Dendritic cell treated with granulocyte-macrophage colony-stimulating factor and Interleukin-4, amounts not matched to agents 40 ng/mL and 50 ng/mL, for 4 days (primary cell): ENCODE measurements at regions not wholly inside any gene's neighbourhood (a gene's known extent, or its start where the extent isn't known, plus 50 kb on each side); places are given as distances from the start of the nearest gene placed in this dataset.

ENCODE experiments used
- H3K27ac Mint-ChIP-seq: one replicate; pipeline ENCODE4 v1.8.0; 2022; ENCODE audit warnings: mild to moderate bottlenecking, mixed read lengths
- H3K27me3 Mint-ChIP-seq: one replicate; pipeline ENCODE4 v1.8.0; 2022; ENCODE audit warnings: mild to moderate bottlenecking, mixed read lengths
- H3K36me3 Mint-ChIP-seq: one replicate; pipeline ENCODE4 v1.8.0; 2022; ENCODE audit warnings: low read depth, mixed read lengths
- H3K4me1 Mint-ChIP-seq: one replicate; pipeline ENCODE4 v1.8.0; 2022; ENCODE audit warnings: low read depth, mixed read lengths
- H3K4me3 Mint-ChIP-seq: one replicate; pipeline ENCODE4 v1.8.0; 2022; ENCODE audit warnings: mild to moderate bottlenecking, moderate library complexity, mixed read lengths
- H3K9me3 Mint-ChIP-seq: one replicate; pipeline ENCODE4 v1.8.0; 2022; ENCODE audit warnings: mixed read lengths
- intact Hi-C: fragments of 100-400 bp; cut with micrococcal nuclease; formaldehyde crosslinking; loops from one replicate; pipeline ENCODE4 v1.15.0; 2022

- H3K36me3 Mint-ChIP-seq: no peaks in the 10 kb centered on the region
- no peaks in the 10 kb centered on the region for H3K4me1 Mint-ChIP-seq
- H3K4me3 Mint-ChIP-seq: no peak overlapping the region
- H3K27ac Mint-ChIP-seq: no peak overlapping the region
- intact Hi-C loops: no loop called here
- H3K9me3 Mint-ChIP-seq: no peaks in the 10 kb centered on the region
- H3K27me3 Mint-ChIP-seq: no peaks in the 10 kb centered on the region
Measured at GRCh38 chr13:111512707-111513106, 192.3 kb downstream of the TEX29 start.

GRCh38 chr13:111513766-111514609 is 193.5 kb downstream of the TEX29 start:
- intact Hi-C loops: no loop called here
- H3K4me3 Mint-ChIP-seq: no peak overlapping the region
- no peak overlapping the region for H3K27ac Mint-ChIP-seq
- no peaks in the 10 kb centered on the region for H3K4me1 Mint-ChIP-seq
- H3K27me3 Mint-ChIP-seq: no peaks in the 10 kb centered on the region
- no peaks in the 10 kb centered on the region for H3K9me3 Mint-ChIP-seq
- no peaks in the 10 kb centered on the region for H3K36me3 Mint-ChIP-seq

GRCh38 chr13:111514610-111515306 is 194.3 kb downstream of the TEX29 start:
- H3K36me3 Mint-ChIP-seq: no peaks in the 10 kb centered on the region
- H3K27ac Mint-ChIP-seq: no peak overlapping the region
- intact Hi-C loops: no loop called here
- no peaks in the 10 kb centered on the region for H3K27me3 Mint-ChIP-seq
- no peaks in the 10 kb centered on the region for H3K4me1 Mint-ChIP-seq
- no peaks in the 10 kb centered on the region for H3K9me3 Mint-ChIP-seq
- H3K4me3 Mint-ChIP-seq: no peak overlapping the region

GRCh38 chr13:111515307-111515617 is 194.8 kb downstream of the TEX29 start:
- Mint-ChIP-seq H3K4me1 (no peaks in the 10 kb centered on the region), H3K9me3 (no peaks in the 10 kb centered on the region), H3K36me3 (no peaks in the 10 kb centered on the region), H3K27ac (no peak overlapping the region), H3K27me3 (no peaks in the 10 kb centered on the region), H3K4me3 (no peak overlapping the region)
- intact Hi-C loops: no loop called here

GRCh38 chr13:111515635-111516034 is 195.2 kb downstream of the TEX29 start:
- Mint-ChIP-seq H3K27ac (no peak overlapping the region), H3K27me3 (no peaks in the 10 kb centered on the region), H3K36me3 (no peaks in the 10 kb centered on the region), H3K4me1 (no peaks in the 10 kb centered on the region), H3K9me3 (no peaks in the 10 kb centered on the region), H3K4me3 (no peak overlapping the region)
- intact Hi-C loops: no loop called here

GRCh38 chr13:111516712-111517640 is 196.5 kb downstream of the TEX29 start:
- no peaks in the 10 kb centered on the region for H3K27me3 Mint-ChIP-seq
- intact Hi-C loops: no loop called here
- no peak overlapping the region for H3K4me3 Mint-ChIP-seq
- no peaks in the 10 kb centered on the region for H3K4me1 Mint-ChIP-seq
- H3K36me3 Mint-ChIP-seq: no peaks in the 10 kb centered on the region
- H3K27ac Mint-ChIP-seq: no peak overlapping the region
- no peaks in the 10 kb centered on the region for H3K9me3 Mint-ChIP-seq

DNA sequence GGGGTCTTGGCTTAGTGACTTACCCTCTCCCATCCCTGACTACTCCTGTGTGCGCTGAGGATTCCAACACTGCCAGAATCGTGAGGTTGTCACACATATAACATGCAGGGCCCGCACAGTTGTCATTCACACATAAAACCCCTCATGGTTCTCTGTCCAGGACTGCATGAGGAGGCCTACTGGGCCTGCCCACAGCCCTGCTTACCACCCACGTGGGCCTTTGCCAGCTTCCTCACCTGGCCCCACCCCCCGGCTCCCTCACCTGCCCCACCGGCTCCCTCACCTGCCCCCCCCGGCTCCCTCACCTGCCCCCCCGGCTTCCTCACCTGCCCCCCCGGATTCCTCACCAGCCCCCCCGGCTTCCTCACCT is 197.2 kb downstream of the TEX29 start:
- H3K4me1 Mint-ChIP-seq: no peaks in the 10 kb centered on the region
- H3K27me3 Mint-ChIP-seq: no peaks in the 10 kb centered on the region
- H3K36me3 Mint-ChIP-seq: no peaks in the 10 kb centered on the region
- H3K9me3 Mint-ChIP-seq: no peaks in the 10 kb centered on the region
- no peak overlapping the region for H3K27ac Mint-ChIP-seq
- intact Hi-C loops: no loop called here
- no peak overlapping the region for H3K4me3 Mint-ChIP-seq

DNA sequence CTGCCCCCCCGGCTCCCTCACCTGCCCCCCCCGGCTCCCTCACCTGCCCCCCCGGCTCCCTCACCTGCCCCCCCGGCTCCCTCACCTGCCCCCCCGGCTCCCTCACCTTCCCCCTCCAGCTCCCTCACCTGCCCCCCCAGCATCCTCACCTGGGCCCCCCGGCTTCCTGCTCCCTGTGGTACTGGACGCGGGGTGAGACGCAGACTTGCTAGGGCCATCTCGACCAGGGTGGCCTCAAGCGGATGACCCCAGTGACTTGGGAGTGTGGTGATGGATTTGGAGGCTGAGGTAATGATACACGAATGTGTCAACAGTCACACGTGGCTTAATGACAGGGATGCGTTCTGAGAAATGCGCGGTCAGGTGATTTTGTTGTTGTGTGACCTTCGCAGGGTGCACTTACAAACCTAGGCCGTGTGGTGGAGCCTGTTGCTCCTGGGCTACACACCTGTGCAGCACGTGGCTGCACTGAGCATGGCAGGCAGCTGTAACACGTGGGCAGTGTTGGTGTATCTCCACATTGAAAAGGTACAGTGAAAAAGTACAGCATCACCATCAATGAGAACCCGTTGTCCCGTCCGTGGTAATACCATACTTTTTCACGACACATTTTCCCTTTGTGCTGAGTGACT is 197.8 kb downstream of the TEX29 start:
- intact Hi-C loops: no loop called here
- no peaks in the 10 kb centered on the region for H3K9me3 Mint-ChIP-seq
- H3K36me3 Mint-ChIP-seq: no peaks in the 10 kb centered on the region
- no peak overlapping the region for H3K27ac Mint-ChIP-seq
- no peaks in the 10 kb centered on the region for H3K27me3 Mint-ChIP-seq
- no peak overlapping the region for H3K4me3 Mint-ChIP-seq
- H3K4me1 Mint-ChIP-seq: no peaks in the 10 kb centered on the region

DNA sequence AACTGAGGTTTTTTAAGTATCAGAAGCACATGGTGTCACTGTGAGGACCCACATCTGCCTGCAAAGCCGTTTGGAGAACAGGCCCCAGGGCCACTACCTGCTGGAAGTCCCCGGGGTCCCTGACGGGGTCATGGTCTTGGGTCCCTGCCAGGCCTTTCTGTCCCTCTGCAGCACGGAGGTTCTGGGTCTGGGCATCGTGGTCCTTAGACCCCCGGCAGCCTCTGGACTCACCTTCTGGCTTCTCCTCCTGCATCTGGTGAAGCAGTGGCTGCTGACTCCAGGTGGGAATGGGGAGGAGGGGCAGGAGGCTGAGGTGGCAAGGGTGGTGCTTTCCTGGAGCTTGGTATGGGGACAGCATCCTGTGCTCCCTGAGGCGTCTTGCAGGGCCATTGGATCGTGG is 198.6 kb downstream of the TEX29 start:
- Mint-ChIP-seq H3K4me1 (no peaks in the 10 kb centered on the region), H3K9me3 (no peaks in the 10 kb centered on the region), H3K27ac (no peak overlapping the region), H3K4me3 (no peak overlapping the region), H3K27me3 (no peaks in the 10 kb centered on the region), H3K36me3 (no peaks in the 10 kb centered on the region)
- intact Hi-C loops: no loop called here

- H3K4me3 Mint-ChIP-seq: no peak overlapping the region
- no peaks in the 10 kb centered on the region for H3K27me3 Mint-ChIP-seq
- H3K27ac Mint-ChIP-seq: no peak overlapping the region
- intact Hi-C loops: no loop called here
- H3K9me3 Mint-ChIP-seq: no peaks in the 10 kb centered on the region
- H3K36me3 Mint-ChIP-seq: no peaks in the 10 kb centered on the region
- H3K4me1 Mint-ChIP-seq: no peaks in the 10 kb centered on the region
Measured at GRCh38 chr13:111519490-111520170, 199.2 kb downstream of the TEX29 start.

- Mint-ChIP-seq H3K27me3 (no peaks in the 10 kb centered on the region), H3K27ac (no peak overlapping the region), H3K4me1 (no peaks in the 10 kb centered on the region), H3K4me3 (no peak overlapping the region), H3K9me3 (no peaks in the 10 kb centered on the region), H3K36me3 (no peaks in the 10 kb centered on the region)
- intact Hi-C loops: no loop called here
Measured at GRCh38 chr13:111521030-111521429, 200.6 kb downstream of the TEX29 start.

GRCh38 chr13:111521691-111522229 is 201.3 kb downstream of the TEX29 start:
- intact Hi-C loops: no loop called here
- Mint-ChIP-seq H3K4me3 (no peak overlapping the region), H3K27me3 (no peaks in the 10 kb centered on the region), H3K36me3 (no peaks in the 10 kb centered on the region), H3K27ac (no peak overlapping the region), H3K4me1 (no peaks in the 10 kb centered on the region), H3K9me3 (no peaks in the 10 kb centered on the region)
